ENCODE measurements at regions not wholly inside any gene's neighbourhood (a gene's known extent, or its start where the extent isn't known, plus 50 kb on each side); places are given as distances from the start of the nearest gene placed in this dataset.

DNA sequence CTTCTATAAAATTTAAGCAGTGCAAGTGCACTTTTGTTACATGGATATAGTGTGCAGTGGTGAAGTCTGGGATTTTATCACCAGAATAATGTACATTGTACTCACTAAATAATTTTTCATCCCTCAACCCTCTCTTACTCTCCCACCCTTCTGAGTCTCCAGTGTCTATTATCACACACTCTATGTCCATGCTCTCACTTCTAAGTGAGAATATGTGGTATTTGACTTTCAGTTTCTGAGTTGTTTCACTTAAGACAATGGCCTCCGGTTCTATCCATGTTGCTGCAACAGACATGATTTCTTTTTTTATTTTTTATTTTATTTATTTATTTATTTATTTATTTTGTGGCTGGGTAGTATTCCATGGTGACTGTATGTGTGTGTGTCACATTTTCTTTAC, 855.9 kb upstream of the PHF14 start:
- TF ChIP-seq CTCF (IDR thresholded peaks at IDR 0.05): no peak
- ATAC-seq (ENCODE audit: insufficient number of reproducible peaks, low FRiP score, low read depth): no peak
- H3K36me3 ChIP-seq: no peaks in the 10 kb centered on the region

DNA sequence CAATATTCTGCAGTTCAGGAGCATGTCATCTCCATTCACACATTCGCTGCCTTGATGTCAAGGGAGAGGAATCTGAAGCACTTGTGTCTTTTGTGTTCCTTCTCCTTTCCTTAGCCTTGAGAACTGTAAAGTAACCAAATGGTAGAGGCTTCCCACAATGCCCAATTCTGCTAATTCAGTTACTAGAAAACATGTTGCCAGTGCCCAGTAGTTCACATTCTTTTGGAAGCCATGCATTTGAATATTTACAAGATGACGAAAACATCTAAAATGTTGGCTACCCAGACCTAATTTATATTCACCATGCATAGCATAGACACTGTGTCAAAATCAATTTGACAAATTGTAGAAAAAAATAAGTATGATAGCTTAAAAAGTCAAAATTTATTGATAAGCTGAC, 852.7 kb upstream of the PHF14 start:
- Histone ChIP-seq H3K36me3 (no peaks in the 10 kb centered on the region), H3K9me3 (no peaks in the 10 kb centered on the region), H3K27me3 (replicated peaks; ENCODE audit: insufficient read depth) (no peaks in the 10 kb centered on the region), H3K4me3 (no peak overlapping the region), H3K27ac (no peak overlapping the region), H3K4me1 (ENCODE audit: control insufficient read depth in 1 of 2, low read depth in 2 of 2) (no peaks in the 10 kb centered on the region)
- DNase-seq (ENCODE audit: low spot score) (no peak), ATAC-seq (ENCODE audit: insufficient number of reproducible peaks, low FRiP score, low read depth) (no peak)
- TF ChIP-seq CTCF (IDR thresholded peaks at IDR 0.05): no peak

More for the DNA sequence above, 855.9 kb upstream of the PHF14 start:
- H3K4me3 ChIP-seq: no peak overlapping the region
- DNase-seq (ENCODE audit: low spot score): no peak
- no peaks in the 10 kb centered on the region for H3K27me3 ChIP-seq (replicated peaks; ENCODE audit: insufficient read depth)
- no peaks in the 10 kb centered on the region for H3K9me3 ChIP-seq
- no peak overlapping the region for H3K27ac ChIP-seq
- no peaks in the 10 kb centered on the region for H3K4me1 ChIP-seq (ENCODE audit: control insufficient read depth in 1 of 2, low read depth in 2 of 2)

DNA sequence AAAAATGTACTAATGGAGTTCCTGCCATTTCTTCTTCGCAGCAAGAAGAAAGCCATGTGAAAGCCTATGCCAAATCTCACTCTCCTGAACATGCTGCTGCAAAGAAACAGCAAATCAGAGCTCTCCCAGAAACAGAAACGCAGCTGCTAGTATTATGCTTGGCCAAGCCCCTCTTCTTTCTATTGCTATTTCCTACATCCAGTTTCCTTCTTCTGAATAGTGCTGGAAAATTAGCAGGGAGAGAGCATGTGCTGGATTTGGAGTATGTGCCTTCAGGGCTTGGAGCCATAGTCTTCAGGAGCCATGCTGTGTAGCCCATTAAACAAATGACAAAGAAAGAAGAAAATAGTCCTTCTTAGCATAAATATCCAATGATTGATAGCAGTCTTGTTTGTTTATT, 852.0 kb upstream of the PHF14 start:
- no peaks in the 10 kb centered on the region for H3K4me1 ChIP-seq (ENCODE audit: control insufficient read depth in 1 of 2, low read depth in 2 of 2)
- H3K4me3 ChIP-seq: no peak overlapping the region
- ATAC-seq (ENCODE audit: insufficient number of reproducible peaks, low FRiP score, low read depth): peak; percentile 21
- no peak for DNase-seq (ENCODE audit: low spot score)
- no peak for TF ChIP-seq CTCF (IDR thresholded peaks at IDR 0.05)
- H3K9me3 ChIP-seq: no peaks in the 10 kb centered on the region
- H3K27ac ChIP-seq: no peak overlapping the region
- no peaks in the 10 kb centered on the region for H3K36me3 ChIP-seq
- no peaks in the 10 kb centered on the region for H3K27me3 ChIP-seq (replicated peaks; ENCODE audit: insufficient read depth)

GRCh38 chr7:10122551-10123100, 851.0 kb upstream of the PHF14 start:
- Histone ChIP-seq H3K4me3 (no peak overlapping the region), H3K4me1 (ENCODE audit: control insufficient read depth in 1 of 2, low read depth in 2 of 2) (no peaks in the 10 kb centered on the region), H3K9me3 (no peaks in the 10 kb centered on the region), H3K27me3 (replicated peaks; ENCODE audit: insufficient read depth) (no peaks in the 10 kb centered on the region), H3K36me3 (no peaks in the 10 kb centered on the region), H3K27ac (no peak overlapping the region)
- no peak for ATAC-seq (ENCODE audit: insufficient number of reproducible peaks, low FRiP score, low read depth)
- DNase-seq (ENCODE audit: low spot score): no peak
- no peak for TF ChIP-seq CTCF (IDR thresholded peaks at IDR 0.05)

DNA sequence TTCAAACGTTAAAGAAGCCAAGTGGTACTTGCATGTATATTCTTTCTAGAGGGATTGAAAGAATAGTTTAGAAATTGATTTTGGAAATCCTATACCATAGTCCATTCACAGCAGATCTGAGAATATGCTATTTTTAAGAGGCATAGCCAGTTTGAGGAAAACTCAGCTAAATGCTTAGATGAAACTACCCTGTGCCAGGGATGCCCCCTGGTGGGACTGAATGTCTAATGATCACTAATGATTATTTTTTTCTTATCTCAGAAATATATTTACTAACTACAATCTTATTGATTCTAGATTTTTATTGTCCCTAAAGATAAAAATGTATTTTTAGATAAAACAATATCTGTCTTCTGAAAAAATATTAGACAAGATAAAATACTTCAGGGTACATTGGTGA, 844.9 kb upstream of the PHF14 start:
- Histone ChIP-seq H3K27ac (no peak overlapping the region), H3K4me1 (ENCODE audit: control insufficient read depth in 1 of 2, low read depth in 2 of 2) (no peaks in the 10 kb centered on the region)
- no peak for TF ChIP-seq CTCF (IDR thresholded peaks at IDR 0.05)

More for the DNA sequence above, 844.9 kb upstream of the PHF14 start:
- ATAC-seq (ENCODE audit: insufficient number of reproducible peaks, low FRiP score, low read depth) (no peak), DNase-seq (ENCODE audit: low spot score) (no peak)
- Histone ChIP-seq H3K9me3 (no peaks in the 10 kb centered on the region), H3K4me3 (no peak overlapping the region), H3K36me3 (no peaks in the 10 kb centered on the region), H3K27me3 (replicated peaks; ENCODE audit: insufficient read depth) (no peaks in the 10 kb centered on the region)

All from thoracic aorta (tissue), 2 donors.